C4-2B (cell line): ENCODE measurements at regions not wholly inside any gene's neighbourhood (a gene's known extent, or its start where the extent isn't known, plus 50 kb on each side); places are given as distances from the start of the nearest gene placed in this dataset.

Experiments
- ZFX ChIP-seq: fragments of 450-650 bp; IDR thresholded peaks from 2 replicates; pipeline ENCODE4 v1.6.1; 2017
- TF ChIP-seq, protein P1 (sequence below): fragments of 450-650 bp; conservative IDR thresholded peaks from 2 replicates; pipeline ENCODE4 v1.5.1; 2017; ENCODE audit warnings: mild to moderate bottlenecking

DNA sequence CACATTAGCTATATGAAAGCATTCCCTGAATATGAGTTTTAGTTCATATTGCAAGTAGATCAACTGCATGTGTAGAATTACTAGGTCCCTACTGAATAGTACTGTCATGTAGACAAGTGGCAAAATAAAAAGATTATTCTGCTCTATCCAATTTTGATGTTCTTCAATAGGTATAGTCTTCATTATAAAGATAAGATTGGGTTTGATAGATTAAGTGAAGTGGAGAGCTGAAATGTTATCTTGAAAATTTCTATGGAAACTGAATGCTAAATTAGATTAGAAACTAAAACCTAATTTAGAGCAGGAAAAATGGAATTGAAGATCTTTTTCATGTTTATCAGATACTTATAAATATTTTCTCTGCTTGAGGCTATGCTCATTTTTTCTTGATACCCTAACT lies 1610.0 kb downstream of the BRINP3 start:
- TF ChIP-seq, protein P1, sequence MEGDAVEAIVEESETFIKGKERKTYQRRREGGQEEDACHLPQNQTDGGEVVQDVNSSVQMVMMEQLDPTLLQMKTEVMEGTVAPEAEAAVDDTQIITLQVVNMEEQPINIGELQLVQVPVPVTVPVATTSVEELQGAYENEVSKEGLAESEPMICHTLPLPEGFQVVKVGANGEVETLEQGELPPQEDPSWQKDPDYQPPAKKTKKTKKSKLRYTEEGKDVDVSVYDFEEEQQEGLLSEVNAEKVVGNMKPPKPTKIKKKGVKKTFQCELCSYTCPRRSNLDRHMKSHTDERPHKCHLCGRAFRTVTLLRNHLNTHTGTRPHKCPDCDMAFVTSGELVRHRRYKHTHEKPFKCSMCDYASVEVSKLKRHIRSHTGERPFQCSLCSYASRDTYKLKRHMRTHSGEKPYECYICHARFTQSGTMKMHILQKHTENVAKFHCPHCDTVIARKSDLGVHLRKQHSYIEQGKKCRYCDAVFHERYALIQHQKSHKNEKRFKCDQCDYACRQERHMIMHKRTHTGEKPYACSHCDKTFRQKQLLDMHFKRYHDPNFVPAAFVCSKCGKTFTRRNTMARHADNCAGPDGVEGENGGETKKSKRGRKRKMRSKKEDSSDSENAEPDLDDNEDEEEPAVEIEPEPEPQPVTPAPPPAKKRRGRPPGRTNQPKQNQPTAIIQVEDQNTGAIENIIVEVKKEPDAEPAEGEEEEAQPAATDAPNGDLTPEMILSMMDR: no peak
- no peak for TF ChIP-seq ZFX
